ENCODE measurements at regions not wholly inside any gene's neighbourhood (a gene's known extent, or its start where the extent isn't known, plus 50 kb on each side); places are given as distances from the start of the nearest gene placed in this dataset.
A peak's percentile ranks its signal among the peaks of the same experiment; 100 is the strongest.

- FAIRE-seq, result no peak
- no peak for TF ChIP-seq MAX (IDR thresholded peaks at IDR 0.05)
These were observed 925.1 kb downstream of the OTOL1 start for GRCh38 chr3:162421721-162422120.

GRCh38 chr3:162428192-162428591, 931.6 kb downstream of the OTOL1 start:
- FAIRE-seq (no peak), ATAC-seq (no peak), DNase-seq (ENCODE audit: low read depth in 1 of 2, low spot score in 1 of 2) (no peak)
- H3K4me2 ChIP-seq, result no peak overlapping the region
- ChIA-PET CTCF (no interaction called here), POLR2A (no interaction called here)
- no peaks in the 10 kb centered on the region for H3K4me1 ChIP-seq
- H3K9me3 ChIP-seq, result no peaks in the 10 kb centered on the region
- 21% methylated on average over 2 of the region's 2 CpGs for WGBS (ENCODE audit: missing lambda C conversion rate)
- H3K4me3 ChIP-seq, result no peak overlapping the region
- H3K27ac ChIP-seq, result no peak overlapping the region
- TF ChIP-seq MAFK (IDR thresholded peaks at IDR 0.05; ENCODE audit: partially characterized antibody) (peak; percentile 87), MYC (IDR thresholded peaks at IDR 0.05; ENCODE audit: borderline replicate concordance, low read length) (no peak)

More at GRCh38 chr3:162421721-162422120, 925.1 kb downstream of the OTOL1 start:
- Histone ChIP-seq H3K9me3 (no peaks in the 10 kb centered on the region), H3K27ac (no peak overlapping the region), H3K4me3 (no peak overlapping the region), H3K4me2 (no peak overlapping the region), H3K4me1 (no peaks in the 10 kb centered on the region)
- DNase-seq (ENCODE audit: low read depth in 1 of 2, low spot score in 1 of 2) (no peak), ATAC-seq (no peak)
- CTCF ChIA-PET, result no interaction called here
- POLR2A ChIA-PET, result no interaction called here

- WGBS (ENCODE audit: missing lambda C conversion rate), result 82% methylated on average over 1 of the region's 1 CpG
- CTCF ChIA-PET, result no interaction called here
- POLR2A ChIA-PET, result no interaction called here
- no peak for ATAC-seq
- TF ChIP-seq ZC3H11A (IDR thresholded peaks at IDR 0.05), result no peak
- TF ChIP-seq MAFK (IDR thresholded peaks at IDR 0.05; ENCODE audit: partially characterized antibody), result peak; percentile 54
- no peak for TF ChIP-seq USF2 (IDR thresholded peaks at IDR 0.05)
- H3K4me1 ChIP-seq, result no peaks in the 10 kb centered on the region
- DNase-seq (ENCODE audit: low read depth in 1 of 2, low spot score in 1 of 2), result no peak
- no peak overlapping the region for H3K27ac ChIP-seq
- no peak overlapping the region for H3K4me2 ChIP-seq
- no peak overlapping the region for H3K4me3 ChIP-seq
- H3K9me3 ChIP-seq, result no peaks in the 10 kb centered on the region
- FAIRE-seq, result no peak
These were observed 939.1 kb downstream of the OTOL1 start for GRCh38 chr3:162435750-162436149.

- no peak for TF ChIP-seq RNF2 (IDR thresholded peaks at IDR 0.05; ENCODE audit: borderline replicate concordance, low read depth)
- no peak for TF ChIP-seq HDAC2 (IDR thresholded peaks at IDR 0.05)
- TF ChIP-seq FOSL2 (IDR thresholded peaks at IDR 0.05), result no peak
- TF ChIP-seq FOSL2 (CRISPR knock-in tag; IDR thresholded peaks at IDR 0.05), result no peak
- FAIRE-seq, result no peak
- CTCF ChIA-PET, result no interaction called here
These were observed 940.2 kb downstream of the OTOL1 start for GRCh38 chr3:162436826-162437225.

GRCh38 chr3:162437480-162437879, 940.9 kb downstream of the OTOL1 start:
- ChIA-PET CTCF (no interaction called here), POLR2A (no interaction called here)
- DNase-seq (ENCODE audit: low read depth in 1 of 2, low spot score in 1 of 2) (no peak), FAIRE-seq (no peak), ATAC-seq (no peak)
- Histone ChIP-seq H3K27ac (no peak overlapping the region), H3K4me2 (no peak overlapping the region), H3K4me3 (no peak overlapping the region), H3K4me1 (no peaks in the 10 kb centered on the region), H3K9me3 (no peaks in the 10 kb centered on the region)
- WGBS (ENCODE audit: missing lambda C conversion rate), result 52% methylated on average over 3 of the region's 3 CpGs
- TF ChIP-seq USF2 (IDR thresholded peaks at IDR 0.05), result no peak
- TF ChIP-seq MAZ (IDR thresholded peaks at IDR 0.05; ENCODE audit: borderline replicate concordance, low read depth, low read length), result no peak
- TF ChIP-seq CEBPB (IDR thresholded peaks at IDR 0.05), result no peak
- no peak for TF ChIP-seq CHD4 (IDR thresholded peaks at IDR 0.05; ENCODE audit: borderline replicate concordance)
- no peak for TF ChIP-seq HOXB5 (CRISPR knock-in tag; IDR thresholded peaks at IDR 0.05)
- TF ChIP-seq E2F6 (IDR thresholded peaks at IDR 0.05; ENCODE audit: borderline replicate concordance, low read depth), result no peak
- TF ChIP-seq HMGXB4 (CRISPR knock-in tag; IDR thresholded peaks at IDR 0.05; ENCODE audit: borderline replicate concordance), result no peak
- TF ChIP-seq PBX3 (IDR thresholded peaks at IDR 0.05), result no peak
- TF ChIP-seq ZFP36 (IDR thresholded peaks at IDR 0.05; ENCODE audit: borderline replicate concordance, partially characterized antibody), result no peak
- no peak for TF ChIP-seq RNF2 (IDR thresholded peaks at IDR 0.05; ENCODE audit: borderline replicate concordance, low read depth)
- TF ChIP-seq ELK1 (IDR thresholded peaks at IDR 0.05; ENCODE audit: low read depth, low read length), result no peak
- no peak for TF ChIP-seq JUN (IDR thresholded peaks at IDR 0.05)
- TF ChIP-seq MAFK (IDR thresholded peaks at IDR 0.05; ENCODE audit: partially characterized antibody), result no peak

More at GRCh38 chr3:162436826-162437225, 940.2 kb downstream of the OTOL1 start:
- no peaks in the 10 kb centered on the region for H3K4me1 ChIP-seq
- POLR2A ChIA-PET, result no interaction called here
- no peak overlapping the region for H3K4me3 ChIP-seq
- no peak overlapping the region for H3K27ac ChIP-seq
- WGBS (ENCODE audit: missing lambda C conversion rate), result 62% methylated on average over 2 of the region's 2 CpGs
- no peak overlapping the region for H3K4me2 ChIP-seq
- ATAC-seq (no peak), DNase-seq (ENCODE audit: low read depth in 1 of 2, low spot score in 1 of 2) (no peak)
- H3K9me3 ChIP-seq, result no peaks in the 10 kb centered on the region

All from A549 (cell line).